Loucy (cell line): ENCODE measurements at regions not wholly inside any gene's neighbourhood (a gene's known extent, or its start where the extent isn't known, plus 50 kb on each side); places are given as distances from the start of the nearest gene placed in this dataset.

ENCODE experiments used
- EZH2phosphoT487 ChIP-seq: fragments of 200-600 bp; IDR thresholded peaks from 2 replicates; pipeline ENCODE4 v1.6.1; 2018; ENCODE audit warnings: antibody characterized with exemption, mild to moderate bottlenecking, moderate library complexity, borderline replicate concordance
- TF ChIP-seq, protein P1 (sequence below): fragments of 200-600 bp; sonication (generic); conservative IDR thresholded peaks from 2 replicates; pipeline ENCODE4 v1.5.1; 2014; ENCODE audit warnings: mild to moderate bottlenecking, antibody characterized with exemption, low read length

DNA sequence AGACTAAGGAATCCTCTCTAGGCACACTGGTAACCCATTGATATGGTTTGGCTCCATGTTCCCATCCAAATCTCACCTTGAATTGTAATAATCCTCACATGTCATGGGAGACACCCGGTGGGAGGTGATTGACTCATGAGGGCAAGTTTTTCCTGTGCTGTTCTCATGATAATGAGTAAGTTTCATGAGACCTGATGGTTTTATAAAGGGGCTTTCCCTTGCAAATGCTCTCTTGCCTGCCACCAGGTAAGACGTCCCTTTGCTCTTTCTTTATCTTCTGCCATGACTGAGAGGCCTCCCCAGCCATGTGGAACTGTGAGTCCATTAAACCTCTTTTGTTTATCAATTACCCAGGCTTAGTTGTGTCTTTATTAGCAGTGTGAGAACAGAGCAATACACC, 81.4 kb upstream of the GPC6 start:
- TF ChIP-seq, protein P1, sequence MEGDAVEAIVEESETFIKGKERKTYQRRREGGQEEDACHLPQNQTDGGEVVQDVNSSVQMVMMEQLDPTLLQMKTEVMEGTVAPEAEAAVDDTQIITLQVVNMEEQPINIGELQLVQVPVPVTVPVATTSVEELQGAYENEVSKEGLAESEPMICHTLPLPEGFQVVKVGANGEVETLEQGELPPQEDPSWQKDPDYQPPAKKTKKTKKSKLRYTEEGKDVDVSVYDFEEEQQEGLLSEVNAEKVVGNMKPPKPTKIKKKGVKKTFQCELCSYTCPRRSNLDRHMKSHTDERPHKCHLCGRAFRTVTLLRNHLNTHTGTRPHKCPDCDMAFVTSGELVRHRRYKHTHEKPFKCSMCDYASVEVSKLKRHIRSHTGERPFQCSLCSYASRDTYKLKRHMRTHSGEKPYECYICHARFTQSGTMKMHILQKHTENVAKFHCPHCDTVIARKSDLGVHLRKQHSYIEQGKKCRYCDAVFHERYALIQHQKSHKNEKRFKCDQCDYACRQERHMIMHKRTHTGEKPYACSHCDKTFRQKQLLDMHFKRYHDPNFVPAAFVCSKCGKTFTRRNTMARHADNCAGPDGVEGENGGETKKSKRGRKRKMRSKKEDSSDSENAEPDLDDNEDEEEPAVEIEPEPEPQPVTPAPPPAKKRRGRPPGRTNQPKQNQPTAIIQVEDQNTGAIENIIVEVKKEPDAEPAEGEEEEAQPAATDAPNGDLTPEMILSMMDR, result no peak
- no peak for TF ChIP-seq EZH2phosphoT487
